Right lobe of liver (tissue), 4 donors: ENCODE measurements at regions not wholly inside any gene's neighbourhood (a gene's known extent, or its start where the extent isn't known, plus 50 kb on each side); places are given as distances from the start of the nearest gene placed in this dataset.

Source experiments
- CTCF ChIP-seq, 4 donors: fragments of 200-600 bp in 3 of 4; fragments of 450-650 bp in 1 of 4; IDR thresholded peaks; one replicate each; pipeline versions ENCODE4 v1.5.1 to v1.8.0; 2016 to 2022; ENCODE audit warnings: antibody characterized with exemption in 4 of 4, mild to moderate bottlenecking in 2 of 4
- POLR2A ChIP-seq: fragments of 450-650 bp; IDR thresholded peaks from one replicate; pipeline ENCODE4 v1.6.1; 2017; ENCODE audit warnings: antibody characterized with exemption, mild to moderate bottlenecking
- donor health status: DM: no; HTN: no; CAD: no.
- donor health status: DM: no; HTN: no; CAD: no.
- donor health status: DM: no; HTN: yes; CAD: no.

GRCh38 chr9:82456642-82457041 lies 468.1 kb downstream of the SPATA31D1 start:
- TF ChIP-seq CTCF (IDR thresholded peaks at IDR 0.05) (no peak), POLR2A (no peak)
